ENCODE measurements at regions not wholly inside any gene's neighbourhood (a gene's known extent, or its start where the extent isn't known, plus 50 kb on each side); places are given as distances from the start of the nearest gene placed in this dataset.

DNA sequence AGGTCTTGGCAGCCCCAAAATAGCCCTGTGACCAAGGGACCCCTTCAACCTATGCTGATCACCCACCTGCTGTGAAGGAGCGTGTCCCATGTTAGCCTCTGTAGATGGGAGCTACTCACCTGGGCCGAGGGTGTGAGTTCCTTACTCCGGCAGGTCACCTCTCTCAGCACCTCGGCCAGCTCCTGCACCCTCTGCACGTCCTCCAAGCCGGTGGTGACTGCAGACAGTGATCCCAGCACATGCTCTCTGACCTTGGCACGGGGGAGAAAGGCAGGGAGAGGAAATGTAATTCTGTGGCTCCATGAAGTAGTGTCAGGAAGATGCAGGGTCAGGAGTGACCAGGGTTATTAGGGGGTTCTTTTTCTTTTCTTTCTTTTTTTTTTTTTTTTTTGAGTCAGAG lies 67.7 kb upstream of the BCO1 start:
- TF ChIP-seq, protein P1, sequence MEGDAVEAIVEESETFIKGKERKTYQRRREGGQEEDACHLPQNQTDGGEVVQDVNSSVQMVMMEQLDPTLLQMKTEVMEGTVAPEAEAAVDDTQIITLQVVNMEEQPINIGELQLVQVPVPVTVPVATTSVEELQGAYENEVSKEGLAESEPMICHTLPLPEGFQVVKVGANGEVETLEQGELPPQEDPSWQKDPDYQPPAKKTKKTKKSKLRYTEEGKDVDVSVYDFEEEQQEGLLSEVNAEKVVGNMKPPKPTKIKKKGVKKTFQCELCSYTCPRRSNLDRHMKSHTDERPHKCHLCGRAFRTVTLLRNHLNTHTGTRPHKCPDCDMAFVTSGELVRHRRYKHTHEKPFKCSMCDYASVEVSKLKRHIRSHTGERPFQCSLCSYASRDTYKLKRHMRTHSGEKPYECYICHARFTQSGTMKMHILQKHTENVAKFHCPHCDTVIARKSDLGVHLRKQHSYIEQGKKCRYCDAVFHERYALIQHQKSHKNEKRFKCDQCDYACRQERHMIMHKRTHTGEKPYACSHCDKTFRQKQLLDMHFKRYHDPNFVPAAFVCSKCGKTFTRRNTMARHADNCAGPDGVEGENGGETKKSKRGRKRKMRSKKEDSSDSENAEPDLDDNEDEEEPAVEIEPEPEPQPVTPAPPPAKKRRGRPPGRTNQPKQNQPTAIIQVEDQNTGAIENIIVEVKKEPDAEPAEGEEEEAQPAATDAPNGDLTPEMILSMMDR (IDR thresholded peaks at IDR 0.05; ENCODE audit: borderline replicate concordance, extremely low read depth, low read length, poor library complexity, severe bottlenecking) = no peak
- no peak for TF ChIP-seq EZH2 (IDR thresholded peaks at IDR 0.05; ENCODE audit: borderline replicate concordance, low read depth, low read length, severe bottlenecking)

Measured in DND-41 (cell line).